HFF-Myc (cell line): ENCODE measurements at regions not wholly inside any gene's neighbourhood (a gene's known extent, or its start where the extent isn't known, plus 50 kb on each side); places are given as distances from the start of the nearest gene placed in this dataset.

Source experiments
- DNase-seq: peaks from one replicate; pipeline ENCODE4 v3.0.0-alpha.2; 2011; ENCODE audit warnings: low read depth; ENCODE audit errors: extremely low read depth
- H3K4me3 ChIP-seq: replicated peaks from 2 replicates; pipeline ENCODE4 v1.5.1; 2011; ENCODE audit warnings: low read depth, mild to moderate bottlenecking, control low read depth, low read length
- CTCF ChIP-seq: IDR thresholded peaks from 2 replicates; pipeline ENCODE4 v1.5.1; 2012; ENCODE audit warnings: mild to moderate bottlenecking, low read depth, low read length, control low read depth; ENCODE audit errors: missing control alignments

GRCh38 chr5:58264276-58264675 lies 195.6 kb downstream of the PLK2 start:
- DNase-seq, result no peak
- TF ChIP-seq CTCF, result no peak
- H3K4me3 ChIP-seq, result no peak overlapping the region

- DNase-seq, result no peak
- no peak for TF ChIP-seq CTCF
Measured at GRCh38 chr5:58263296-58263695, 196.6 kb downstream of the PLK2 start.

DNA sequence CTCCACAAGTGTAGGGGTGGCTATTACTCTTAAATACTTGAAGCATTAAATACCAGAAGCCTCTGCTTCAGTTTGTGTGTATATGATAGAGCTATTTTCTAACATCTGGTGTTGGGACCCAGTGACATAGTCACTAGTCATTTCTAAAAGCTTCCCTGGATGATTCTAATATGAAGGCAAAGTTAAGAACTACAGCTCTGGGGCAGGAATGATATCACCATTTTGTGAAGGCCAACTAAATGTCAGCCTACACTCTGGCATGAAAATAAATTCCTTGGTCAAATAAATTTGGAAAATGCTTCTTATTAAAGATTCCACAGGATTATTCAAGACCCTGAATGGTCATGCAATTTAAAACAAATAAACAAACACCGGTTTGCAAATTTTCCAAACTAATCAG lies 197.7 kb downstream of the PLK2 start:
- DNase-seq, result no peak
- TF ChIP-seq CTCF, result no peak
- no peak overlapping the region for H3K4me3 ChIP-seq

More at GRCh38 chr5:58263296-58263695, 196.6 kb downstream of the PLK2 start:
- no peak overlapping the region for H3K4me3 ChIP-seq

DNA sequence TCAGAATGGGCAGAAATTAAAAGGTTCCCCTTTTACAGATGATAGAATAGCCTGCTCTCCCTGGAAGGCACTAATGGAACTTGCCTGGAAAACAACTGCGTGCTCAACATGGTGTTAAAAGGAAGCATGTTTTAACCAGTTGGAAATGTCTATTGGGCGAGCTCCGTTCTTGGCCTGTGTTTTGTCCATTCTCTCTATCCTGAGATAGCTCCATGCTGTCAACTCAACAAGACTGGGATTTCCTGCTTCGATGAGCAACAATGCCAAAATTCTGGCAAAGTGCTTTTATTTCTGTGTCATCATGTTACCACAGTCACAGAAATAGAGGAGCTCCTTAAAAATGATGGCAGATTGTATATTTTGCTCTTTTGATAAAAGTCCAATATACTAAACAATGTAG lies 198.3 kb downstream of the PLK2 start:
- TF ChIP-seq CTCF, result no peak
- no peak overlapping the region for H3K4me3 ChIP-seq
- DNase-seq, result no peak

DNA sequence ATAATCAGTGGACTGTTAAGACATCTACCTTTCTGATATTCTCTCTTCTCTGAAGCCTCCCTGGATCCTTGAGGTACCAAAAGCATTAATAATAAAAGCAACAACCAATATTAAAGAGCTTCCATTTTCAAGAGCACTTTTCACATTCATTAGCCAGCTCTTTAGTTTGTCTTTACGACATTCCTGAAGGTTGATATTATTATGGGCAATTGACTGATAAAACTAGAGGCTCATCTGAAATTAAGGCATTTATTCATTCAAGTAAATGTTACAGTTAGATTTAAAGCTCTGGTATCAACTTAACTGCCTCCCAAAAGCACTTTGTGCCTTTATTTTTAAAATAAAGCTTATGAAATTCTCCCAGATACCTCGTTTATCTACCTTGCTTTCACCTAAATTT lies 199.6 kb downstream of the PLK2 start:
- no peak for DNase-seq
- no peak for TF ChIP-seq CTCF
- H3K4me3 ChIP-seq, result 0 out of 2 replicates have a peak overlapping the region, but pooled peaks have one; percentile 8

DNA sequence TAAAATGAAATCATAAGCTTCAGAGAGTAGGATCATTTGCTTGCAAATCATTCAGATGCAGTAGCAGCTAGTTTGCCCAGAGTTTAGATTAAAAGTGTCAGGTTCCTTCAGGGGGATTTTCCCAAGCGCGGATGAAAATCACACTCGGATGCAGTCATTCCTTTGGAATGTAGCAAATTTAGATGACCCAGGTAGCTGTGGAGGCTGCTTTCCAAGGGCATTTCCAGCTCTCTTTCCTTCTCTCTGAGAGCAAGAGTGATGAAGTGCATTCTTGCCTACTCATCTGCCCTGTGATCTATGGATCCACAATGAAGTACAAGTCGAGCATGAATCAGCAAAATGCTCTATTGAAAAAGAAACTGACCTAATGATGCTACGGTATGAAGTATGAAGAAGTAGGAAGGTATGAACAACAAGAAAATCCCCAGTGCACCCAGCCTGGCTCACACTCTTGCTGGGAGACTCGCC lies 200.2 kb downstream of the PLK2 start:
- DNase-seq, result peak; percentile 62
- H3K4me3 ChIP-seq, result 0 out of 2 replicates have a peak overlapping the region, but pooled peaks have one; percentile 8
- no peak for TF ChIP-seq CTCF
